Limb (tissue), 2 donors: ENCODE measurements at regions not wholly inside any gene's neighbourhood (a gene's known extent, or its start where the extent isn't known, plus 50 kb on each side); places are given as distances from the start of the nearest gene placed in this dataset.
"Not testable (repeated sequence)": the region's sequence is repeated elsewhere in the genome, so short reads cannot be mapped to it uniquely, and the experiment has no call there.

Experiments used
- DNase-seq, 2 donors: peaks; one replicate each; pipeline ENCODE4 v3.0.0-alpha.2; 2016; ENCODE audit errors: extremely low spot score in 2 of 2

- DNase-seq: not testable (repeated sequence)
These were observed 236.8 kb upstream of the IRF2BP2 start for GRCh38 chr1:234846813-234847212.

- no peak for DNase-seq
These were observed 235.9 kb upstream of the IRF2BP2 start for GRCh38 chr1:234845836-234846235.

GRCh38 chr1:234845097-234845660 is 235.2 kb upstream of the IRF2BP2 start:
- DNase-seq: no peak

GRCh38 chr1:234844479-234845031 is 234.6 kb upstream of the IRF2BP2 start:
- DNase-seq: no peak

GRCh38 chr1:234843946-234844345 is 234.0 kb upstream of the IRF2BP2 start:
- DNase-seq: no peak

- DNase-seq: no peak
These were observed 233.0 kb upstream of the IRF2BP2 start for GRCh38 chr1:234842726-234843641.

GRCh38 chr1:234841710-234842231 is 231.8 kb upstream of the IRF2BP2 start:
- no peak for DNase-seq

GRCh38 chr1:234841281-234841680 is 231.3 kb upstream of the IRF2BP2 start:
- DNase-seq: no peak

- no peak for DNase-seq
These were observed 230.9 kb upstream of the IRF2BP2 start for GRCh38 chr1:234840843-234841242.

GRCh38 chr1:234840253-234840652 is 230.3 kb upstream of the IRF2BP2 start:
- DNase-seq: no peak

- no peak for DNase-seq
These were observed 229.7 kb upstream of the IRF2BP2 start for GRCh38 chr1:234839663-234840062.

- DNase-seq: no peak
These were observed 228.8 kb upstream of the IRF2BP2 start for GRCh38 chr1:234838820-234839219.

- no peak for DNase-seq
These were observed 228.2 kb upstream of the IRF2BP2 start for GRCh38 chr1:234838182-234838581.

GRCh38 chr1:234837713-234838112 is 227.7 kb upstream of the IRF2BP2 start:
- DNase-seq: no peak

GRCh38 chr1:234836776-234837357 is 226.9 kb upstream of the IRF2BP2 start:
- no peak for DNase-seq

GRCh38 chr1:234836045-234836681 is 226.2 kb upstream of the IRF2BP2 start:
- DNase-seq: no peak

GRCh38 chr1:234835239-234835638 is 225.3 kb upstream of the IRF2BP2 start:
- DNase-seq: no peak

- DNase-seq: no peak
These were observed 223.7 kb upstream of the IRF2BP2 start for GRCh38 chr1:234833646-234834045.

- no peak for DNase-seq
These were observed 223.1 kb upstream of the IRF2BP2 start for GRCh38 chr1:234833118-234833517.

GRCh38 chr1:234827656-234828055 is 217.7 kb upstream of the IRF2BP2 start:
- no peak for DNase-seq

GRCh38 chr1:234827181-234827580 is 217.2 kb upstream of the IRF2BP2 start:
- no peak for DNase-seq

- DNase-seq: no peak
These were observed 216.4 kb upstream of the IRF2BP2 start for GRCh38 chr1:234826352-234826751.
